ENCODE measurements at regions not wholly inside any gene's neighbourhood (a gene's known extent, or its start where the extent isn't known, plus 50 kb on each side); places are given as distances from the start of the nearest gene placed in this dataset.

GRCh38 chr12:107373238-107373809 lies 280.0 kb upstream of the CRY1 start:
- no peak for TF ChIP-seq REST (IDR thresholded peaks at IDR 0.05; ENCODE audit: insufficient read depth in 1 of 2, low read depth in 2 of 2, low read length in 2 of 2)
- no peak for TF ChIP-seq TAF1 (IDR thresholded peaks at IDR 0.05; ENCODE audit: borderline replicate concordance, insufficient read depth, low read length)
- no peak for TF ChIP-seq SIN3A (IDR thresholded peaks at IDR 0.05; ENCODE audit: borderline replicate concordance, insufficient read depth, low read length)
- no peak for TF ChIP-seq FOXP2 (optimal IDR thresholded peaks at IDR 0.05; ENCODE audit: borderline replicate concordance, extremely low read depth, extremely low read length, insufficient read depth)
- TF ChIP-seq POLR2AphosphoS5 (IDR thresholded peaks at IDR 0.05; ENCODE audit: low read depth, low read length), result no peak

- TF ChIP-seq TAF1 (IDR thresholded peaks at IDR 0.05; ENCODE audit: borderline replicate concordance, insufficient read depth, low read length), result no peak
Measured at GRCh38 chr12:107374161-107374840, 281.0 kb upstream of the CRY1 start.

GRCh38 chr12:107375231-107375630 lies 281.9 kb upstream of the CRY1 start:
- no peak for TF ChIP-seq TAF1 (IDR thresholded peaks at IDR 0.05; ENCODE audit: borderline replicate concordance, insufficient read depth, low read length)

GRCh38 chr12:107377596-107378385 lies 284.4 kb upstream of the CRY1 start:
- TF ChIP-seq TAF1 (IDR thresholded peaks at IDR 0.05; ENCODE audit: borderline replicate concordance, insufficient read depth, low read length) (no peak), REST (IDR thresholded peaks at IDR 0.05; ENCODE audit: insufficient read depth in 1 of 2, low read depth in 2 of 2, low read length in 2 of 2) (no peak), FOXP2 (optimal IDR thresholded peaks at IDR 0.05; ENCODE audit: borderline replicate concordance, extremely low read depth, extremely low read length, insufficient read depth) (no peak), SIN3A (IDR thresholded peaks at IDR 0.05; ENCODE audit: borderline replicate concordance, insufficient read depth, low read length) (no peak), POLR2AphosphoS5 (IDR thresholded peaks at IDR 0.05; ENCODE audit: low read depth, low read length) (no peak)

- TF ChIP-seq POLR2AphosphoS5 (IDR thresholded peaks at IDR 0.05; ENCODE audit: low read depth, low read length) (no peak), TAF1 (IDR thresholded peaks at IDR 0.05; ENCODE audit: borderline replicate concordance, insufficient read depth, low read length) (no peak), SIN3A (IDR thresholded peaks at IDR 0.05; ENCODE audit: borderline replicate concordance, insufficient read depth, low read length) (no peak), FOXP2 (optimal IDR thresholded peaks at IDR 0.05; ENCODE audit: borderline replicate concordance, extremely low read depth, extremely low read length, insufficient read depth) (no peak), REST (IDR thresholded peaks at IDR 0.05; ENCODE audit: insufficient read depth in 1 of 2, low read depth in 2 of 2, low read length in 2 of 2) (no peak)
Measured at GRCh38 chr12:107378609-107379008, 285.3 kb upstream of the CRY1 start.
